HG02840 (cell line): ENCODE measurements at regions not wholly inside any gene's neighbourhood (a gene's known extent, or its start where the extent isn't known, plus 50 kb on each side); places are given as distances from the start of the nearest gene placed in this dataset.

ENCODE experiments used
- ATAC-seq: cut with Tn5 transposase; IDR thresholded peaks from one replicate; pipeline ENCODE4 v1.9.1; 2021; ENCODE audit warnings: mild to moderate bottlenecking, moderate library complexity, moderate number of reproducible peaks; ENCODE audit not compliant: unreplicated experiment, low FRiP score

GRCh38 chr19:27772059-27772458 lies 1440.9 kb downstream of the UQCRFS1 start:
- no peak for ATAC-seq

- no peak for ATAC-seq
These were observed 1442.9 kb downstream of the UQCRFS1 start for GRCh38 chr19:27770095-27770494.

GRCh38 chr19:27767234-27767633 lies 1445.7 kb downstream of the UQCRFS1 start:
- ATAC-seq = no peak

DNA sequence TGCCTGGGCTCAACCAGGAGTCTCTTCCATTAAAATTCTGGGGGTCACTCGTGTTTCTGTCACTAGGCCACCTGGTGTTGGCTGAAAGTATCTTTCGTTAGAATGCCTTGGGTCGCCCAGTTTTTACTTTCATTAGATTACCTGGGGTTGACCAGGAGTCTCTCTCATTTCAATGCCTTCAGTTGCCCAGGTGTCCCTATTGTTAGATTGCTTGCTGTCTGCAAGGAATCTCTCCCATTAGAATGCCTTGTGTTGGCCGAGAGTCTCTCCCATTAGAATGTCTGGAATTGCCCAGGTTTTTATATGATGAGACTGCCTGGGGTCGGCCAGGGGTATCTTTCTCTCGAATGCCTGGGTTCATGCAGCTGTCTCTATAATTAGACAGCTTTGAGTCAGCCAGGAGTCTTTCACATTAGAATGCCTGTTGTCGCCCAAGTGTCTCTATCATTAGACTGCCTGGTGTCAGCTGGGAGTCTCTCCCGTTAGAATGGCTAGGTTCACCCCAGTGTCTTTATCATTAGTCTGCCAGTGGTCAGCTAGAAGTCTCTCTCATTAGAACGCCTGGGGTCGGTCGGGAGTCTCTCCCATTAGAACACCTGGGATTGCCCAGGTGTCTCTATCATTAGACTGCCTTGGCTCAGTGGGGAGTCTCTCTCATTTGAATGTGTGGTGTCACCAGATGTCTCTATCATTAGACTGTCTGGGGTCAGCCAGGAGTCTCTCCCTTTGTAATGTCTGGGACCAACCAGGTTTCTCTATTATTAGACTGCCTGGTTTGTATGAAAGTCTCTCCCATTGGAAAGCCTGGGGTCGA lies 1446.8 kb downstream of the UQCRFS1 start:
- ATAC-seq = no peak

DNA sequence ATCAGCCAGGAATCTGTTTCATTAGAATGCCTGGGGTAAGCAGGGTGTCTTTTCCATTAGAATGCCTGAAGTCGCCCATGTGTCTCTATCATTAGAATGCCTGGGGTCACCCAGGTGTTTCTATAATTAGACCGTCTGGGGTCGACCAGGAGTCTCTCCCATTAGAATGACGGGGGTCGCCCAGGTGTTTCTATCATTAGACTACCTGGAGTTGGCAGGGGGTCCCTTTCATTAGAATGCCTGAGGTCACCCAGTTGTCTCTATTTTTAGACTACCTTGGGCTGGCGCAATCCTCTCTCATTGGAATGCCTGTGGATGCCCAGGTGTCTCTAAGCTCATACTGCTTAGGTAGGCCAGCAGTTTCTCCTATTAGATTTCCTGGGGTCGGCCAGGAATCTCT lies 1447.6 kb downstream of the UQCRFS1 start:
- ATAC-seq = no peak

- ATAC-seq = no peak
These were observed 1448.7 kb downstream of the UQCRFS1 start for GRCh38 chr19:27764186-27764804.

- ATAC-seq = no peak
These were observed 1450.0 kb downstream of the UQCRFS1 start for GRCh38 chr19:27762933-27763332.

DNA sequence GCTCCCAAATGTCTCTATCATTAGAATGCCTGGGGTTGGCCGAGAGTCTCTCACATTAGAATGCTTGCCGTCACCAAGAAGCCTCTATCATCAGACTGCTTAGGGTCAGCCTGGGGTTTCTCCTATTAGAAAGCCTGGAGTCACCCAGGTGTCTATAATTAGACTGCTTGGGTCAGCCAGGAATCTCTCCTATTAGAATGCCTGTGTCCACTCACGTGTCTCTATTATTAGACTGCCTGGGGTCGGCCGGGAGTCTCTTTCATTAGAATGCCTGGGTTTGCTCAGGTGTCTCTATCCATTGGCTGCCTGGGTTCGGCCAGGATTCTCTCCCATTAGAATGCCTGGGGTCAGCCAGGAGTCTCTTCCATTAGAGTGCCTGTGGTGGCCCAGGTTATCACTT lies 1453.1 kb downstream of the UQCRFS1 start:
- no peak for ATAC-seq

DNA sequence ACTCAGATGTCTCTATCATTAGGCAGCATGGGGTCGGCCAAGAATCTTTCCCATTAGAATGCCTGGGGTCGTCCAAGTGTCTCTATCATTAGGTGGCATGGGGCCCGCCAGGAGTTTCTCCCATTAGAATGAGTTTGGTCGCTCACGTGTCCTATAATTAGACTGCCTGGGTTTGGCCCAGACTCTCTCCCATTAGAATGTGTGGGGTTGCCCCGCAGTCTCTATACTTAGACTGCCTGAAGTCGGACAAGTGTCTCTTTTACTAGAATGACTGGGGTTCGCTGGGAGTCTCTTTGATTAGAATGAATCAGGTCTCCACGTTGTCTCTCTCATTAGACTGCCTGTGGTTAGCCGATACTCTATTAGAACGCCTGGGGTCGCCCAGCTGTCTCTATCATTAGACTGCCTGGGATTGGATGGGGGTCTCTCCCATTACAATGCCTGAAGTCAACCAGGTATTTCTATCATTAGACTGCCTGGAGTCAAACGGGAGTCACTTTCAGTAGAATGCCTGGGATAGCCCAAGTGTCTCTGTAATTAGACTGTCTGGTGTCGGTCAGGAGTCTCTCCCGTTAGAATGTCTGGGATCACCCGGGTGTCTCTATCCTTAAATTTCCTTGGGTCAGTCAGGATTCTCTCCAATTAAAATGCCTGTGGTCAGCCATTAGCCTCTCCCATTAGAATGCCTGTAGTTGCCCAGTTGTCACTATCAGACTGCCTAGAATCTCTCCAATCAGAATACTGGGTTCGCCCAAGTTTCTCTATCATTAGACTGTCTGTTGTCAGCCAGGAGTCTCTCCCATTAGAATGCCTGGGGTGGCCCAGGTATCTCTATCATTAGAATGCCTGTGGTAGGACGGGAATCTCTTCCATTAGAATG lies 1454.1 kb downstream of the UQCRFS1 start:
- no peak for ATAC-seq

DNA sequence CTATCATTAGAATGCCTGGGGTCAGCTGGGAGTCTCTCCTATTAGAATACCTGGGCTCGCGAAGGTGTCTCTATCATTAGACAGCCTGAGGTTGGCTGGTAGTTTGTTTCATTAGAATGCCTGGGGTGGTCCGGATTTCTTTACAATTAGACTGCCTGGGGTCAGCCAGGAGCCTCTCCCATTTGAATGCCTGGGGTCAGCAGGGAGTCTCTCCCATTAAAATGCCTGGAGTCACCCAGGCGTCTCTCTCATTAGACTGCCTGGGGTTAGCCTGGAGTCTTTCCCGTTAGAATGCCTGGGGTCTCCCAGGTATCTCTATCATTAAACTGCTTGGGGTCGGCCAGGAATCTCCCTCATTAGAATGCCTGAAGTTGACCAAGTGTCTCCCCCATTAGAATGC lies 1458.3 kb downstream of the UQCRFS1 start:
- no peak for ATAC-seq

GRCh38 chr19:27753622-27754021 lies 1459.3 kb downstream of the UQCRFS1 start:
- ATAC-seq = no peak

DNA sequence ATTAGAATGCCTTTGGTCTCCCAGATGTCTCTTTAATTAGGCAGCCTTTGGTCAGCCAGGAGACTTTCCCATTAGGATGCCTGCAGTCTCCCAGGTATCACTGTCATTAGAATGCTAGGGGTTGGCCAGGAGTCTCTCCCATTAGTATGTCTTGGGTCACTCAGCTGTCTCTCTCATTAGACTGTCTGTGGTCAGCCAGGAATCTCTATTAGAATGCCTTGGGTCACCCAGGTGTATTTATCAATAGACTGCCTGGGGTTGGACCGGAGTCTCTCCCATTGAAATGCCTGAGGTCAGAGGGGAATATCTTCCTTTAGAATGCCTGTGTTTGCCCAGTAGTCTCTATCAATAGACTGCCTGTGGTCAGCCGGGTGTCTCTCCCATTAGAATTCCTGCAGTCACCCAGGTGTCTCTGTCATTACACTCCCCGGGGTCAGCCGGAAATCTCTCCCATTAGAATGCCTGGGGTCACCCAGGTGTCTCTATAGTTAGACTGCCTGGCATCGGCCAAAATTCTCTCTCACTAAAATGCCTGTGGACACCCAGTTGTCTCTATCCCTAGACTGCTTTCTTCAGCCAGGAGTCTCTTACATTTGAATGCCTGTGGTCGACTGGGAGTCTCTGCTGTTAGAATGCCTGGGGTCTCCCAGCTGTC lies 1460.3 kb downstream of the UQCRFS1 start:
- ATAC-seq = no peak

DNA sequence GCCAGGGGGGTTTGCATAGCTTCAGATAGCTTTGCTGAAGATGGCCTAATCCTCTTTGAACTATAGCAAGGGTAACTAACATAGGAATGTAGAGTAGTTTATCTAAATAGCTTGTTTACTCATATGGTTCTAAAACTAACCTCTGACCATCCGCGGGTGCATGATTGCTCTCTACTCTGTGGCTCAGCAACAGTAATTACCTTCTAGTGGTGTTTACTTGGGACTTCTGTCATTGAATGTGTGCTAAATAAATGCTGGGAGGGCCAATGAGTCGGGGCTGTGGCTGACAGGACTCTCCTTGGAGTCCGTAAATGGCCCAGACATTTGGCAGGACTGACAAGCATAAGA lies 1461.9 kb downstream of the UQCRFS1 start:
- no peak for ATAC-seq

- ATAC-seq = no peak
These were observed 1462.4 kb downstream of the UQCRFS1 start for GRCh38 chr19:27750391-27751043.

GRCh38 chr19:27748551-27749152 lies 1464.3 kb downstream of the UQCRFS1 start:
- no peak for ATAC-seq

- ATAC-seq = no peak
These were observed 1466.1 kb downstream of the UQCRFS1 start for GRCh38 chr19:27746691-27747380.

DNA sequence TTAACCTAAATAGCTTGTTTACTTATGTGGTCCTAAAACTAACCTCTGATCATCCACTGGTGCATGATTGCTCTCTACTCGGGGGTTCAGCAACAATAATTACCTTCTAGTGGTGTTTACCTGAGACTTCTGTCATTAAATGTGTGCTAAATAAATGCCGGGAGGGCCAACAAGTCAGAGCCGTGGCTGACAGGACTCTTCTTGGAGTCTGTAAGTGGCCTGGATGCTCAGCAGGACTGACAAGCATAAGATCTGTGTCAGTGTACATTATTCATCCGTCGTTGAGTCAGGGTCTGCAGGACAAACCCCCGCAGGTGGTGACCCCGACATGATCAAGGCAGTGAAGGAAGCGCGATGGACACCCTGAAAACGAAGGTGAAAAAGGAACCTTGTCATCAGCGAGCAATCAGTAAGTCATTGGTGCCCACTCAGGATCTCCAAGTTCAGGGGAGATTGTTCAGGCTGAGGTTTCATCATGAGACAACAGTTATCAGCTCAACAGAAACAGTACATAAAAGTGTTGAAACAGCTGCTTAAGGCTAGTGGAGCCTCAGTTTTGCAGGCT lies 1466.9 kb downstream of the UQCRFS1 start:
- ATAC-seq = no peak

DNA sequence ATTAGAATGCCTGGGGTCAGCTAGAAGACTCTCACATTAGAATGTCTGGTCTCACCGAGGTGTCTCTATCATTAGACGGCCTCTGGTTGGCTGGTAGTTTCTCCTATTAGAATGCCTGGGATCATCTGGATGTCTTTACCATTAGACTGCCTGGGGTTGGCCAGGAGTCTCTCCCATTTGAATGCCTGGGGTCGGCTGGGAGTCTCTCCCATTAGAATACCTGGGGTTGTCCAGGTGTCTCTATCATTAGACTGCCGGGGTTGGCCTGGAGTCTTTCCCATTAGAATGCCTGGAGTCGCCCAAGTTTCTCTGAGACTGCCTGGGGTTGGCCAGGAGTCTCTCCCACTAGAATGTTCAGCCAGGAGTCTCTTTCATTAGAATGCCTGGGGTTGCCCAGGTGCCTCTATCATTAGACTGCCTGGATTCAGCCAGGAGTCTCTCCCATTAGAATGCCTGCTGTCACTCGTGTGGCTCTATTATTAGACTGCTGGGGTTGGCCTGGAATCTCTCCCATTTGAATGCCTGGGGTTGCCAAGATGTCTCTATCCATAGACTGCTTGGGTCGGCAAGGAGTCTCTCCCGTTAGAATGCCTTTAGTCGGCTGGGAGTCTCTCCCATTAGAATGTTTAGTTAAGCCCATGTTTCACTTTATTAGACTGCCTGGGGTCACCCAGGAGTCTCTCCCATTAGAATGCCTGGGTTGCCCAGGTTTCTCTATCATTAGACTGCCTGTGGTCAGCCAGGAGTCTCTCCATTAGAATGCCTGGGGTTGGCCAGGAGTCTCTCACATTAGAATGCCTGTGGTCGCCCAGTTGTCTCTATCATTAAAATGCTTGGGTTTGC lies 1467.8 kb downstream of the UQCRFS1 start:
- ATAC-seq = no peak
